HL-60/S4 treated with phorbol 12-myristate 13-acetate at 8.2 ng/mL for 4 days and 3 days (cell line): ENCODE measurements at regions not wholly inside any gene's neighbourhood (a gene's known extent, or its start where the extent isn't known, plus 50 kb on each side); places are given as distances from the start of the nearest gene placed in this dataset.

Source experiments
- in situ Hi-C: fragments of 300-500 bp; cut with MboI; formaldehyde crosslinking; loops from 2 replicates; pipeline ENCODE4 v1.15.0; 2022; ENCODE audit warnings: low sequenced_read_pairs

GRCh38 chr2:147560810-147561535 is 283.9 kb upstream of the ACVR2A start:
- in situ Hi-C loops = no loop called here

DNA sequence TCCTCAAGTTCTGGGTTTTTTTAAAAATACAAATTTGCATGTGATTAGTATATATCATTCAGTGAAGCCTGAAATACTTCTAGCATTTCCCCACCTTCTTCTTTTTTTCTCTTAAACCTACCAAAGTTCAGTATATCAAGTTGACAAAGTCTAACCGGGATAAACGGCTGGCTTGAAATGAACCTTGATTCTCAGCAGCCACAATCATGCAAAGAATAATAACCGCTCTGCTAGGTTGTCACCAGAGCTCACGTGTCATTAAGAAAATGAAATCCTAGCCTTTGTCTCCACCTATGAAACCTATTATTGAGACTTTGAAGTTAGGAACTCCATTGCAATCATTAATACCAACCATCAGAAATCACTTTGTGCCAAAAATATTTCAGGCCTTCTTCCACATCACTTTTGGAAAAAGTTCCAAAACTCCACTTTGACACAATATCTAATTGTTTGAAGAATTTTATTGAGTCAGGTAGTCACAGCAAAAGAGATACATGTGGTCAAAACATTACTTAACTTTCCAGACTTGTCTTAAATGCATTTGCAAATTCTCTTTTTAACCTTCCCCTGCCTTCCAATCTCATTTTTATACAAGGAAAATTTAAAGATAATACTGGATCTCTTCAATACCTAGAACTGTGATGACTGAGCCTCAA is 285.6 kb upstream of the ACVR2A start:
- in situ Hi-C loops = no loop called here

GRCh38 chr2:147558620-147559019 is 286.2 kb upstream of the ACVR2A start:
- in situ Hi-C loops = no loop called here

DNA sequence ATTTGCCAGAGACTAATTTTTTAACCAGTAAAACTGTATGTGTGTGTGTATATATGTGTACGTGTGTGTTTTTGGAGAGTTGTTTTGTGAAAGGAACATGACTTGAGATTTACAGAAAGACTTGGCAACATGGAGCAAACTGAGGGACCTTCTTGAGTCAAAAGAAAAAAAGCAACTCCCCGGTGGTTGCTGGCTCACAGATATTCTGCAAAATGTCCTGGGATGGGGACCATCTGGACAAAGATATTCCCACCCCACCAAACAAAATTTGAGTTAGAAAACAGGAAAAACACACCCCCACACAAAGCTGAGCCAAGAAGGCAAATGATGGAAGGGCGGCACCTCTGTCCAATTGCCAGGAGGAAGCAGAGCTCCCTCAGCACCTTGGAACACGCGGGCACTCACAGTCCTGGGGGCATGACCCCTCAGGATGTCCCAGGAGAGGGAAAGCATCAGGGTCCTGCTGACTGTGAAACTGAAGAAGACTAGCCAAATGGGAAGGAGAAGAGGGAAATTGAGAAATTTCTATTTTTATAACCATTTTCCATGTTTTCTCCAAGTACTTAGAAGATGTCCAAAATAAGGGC is 290.2 kb upstream of the ACVR2A start:
- in situ Hi-C loops = no loop called here

DNA sequence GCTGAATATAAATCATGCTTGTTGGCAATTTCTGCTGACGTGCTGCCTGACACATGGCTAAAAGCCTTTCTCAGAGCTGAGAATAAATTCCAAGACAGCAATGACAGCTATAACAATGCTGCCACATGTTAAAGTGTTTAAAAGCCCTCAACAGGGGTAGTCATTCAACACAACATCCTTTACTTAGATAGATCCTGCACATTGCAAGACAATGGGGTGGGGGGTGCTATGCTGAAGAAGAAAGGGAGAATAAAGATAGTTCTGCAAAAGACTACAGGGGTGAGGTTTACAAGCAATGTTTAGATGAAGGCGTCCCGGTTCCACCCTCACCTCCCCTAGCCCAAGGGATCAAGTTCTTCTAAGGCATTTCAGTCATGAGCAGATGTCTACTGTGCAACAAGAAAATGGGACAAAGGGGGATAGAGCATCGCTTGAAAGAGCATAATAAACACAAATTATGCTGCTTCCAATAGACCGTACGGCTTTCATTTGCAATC is 291.0 kb upstream of the ACVR2A start:
- in situ Hi-C loops = no loop called here

GRCh38 chr2:147550995-147551731 is 293.7 kb upstream of the ACVR2A start:
- in situ Hi-C loops = no loop called here

- in situ Hi-C loops = no loop called here
Measured at GRCh38 chr2:147549054-147549453, 295.8 kb upstream of the ACVR2A start.

DNA sequence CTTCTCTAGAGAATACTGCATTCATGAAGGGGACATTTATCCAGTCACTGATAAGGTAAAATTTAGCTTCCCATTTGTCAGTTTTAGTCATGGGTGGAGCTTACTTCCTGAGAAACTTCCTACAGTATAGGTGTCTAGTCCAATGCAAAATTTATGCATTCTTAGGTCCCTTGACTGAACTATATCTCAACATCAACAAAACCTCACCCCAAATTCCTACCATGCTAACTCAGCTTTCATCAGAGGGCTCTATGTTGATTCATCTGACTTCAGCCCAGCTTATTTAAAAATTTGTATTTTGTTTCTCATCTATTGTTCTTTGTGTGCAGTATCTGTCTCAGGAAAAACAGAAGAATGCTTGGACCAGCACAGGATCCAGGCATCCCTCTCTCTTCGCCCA is 296.4 kb upstream of the ACVR2A start:
- in situ Hi-C loops = no loop called here

DNA sequence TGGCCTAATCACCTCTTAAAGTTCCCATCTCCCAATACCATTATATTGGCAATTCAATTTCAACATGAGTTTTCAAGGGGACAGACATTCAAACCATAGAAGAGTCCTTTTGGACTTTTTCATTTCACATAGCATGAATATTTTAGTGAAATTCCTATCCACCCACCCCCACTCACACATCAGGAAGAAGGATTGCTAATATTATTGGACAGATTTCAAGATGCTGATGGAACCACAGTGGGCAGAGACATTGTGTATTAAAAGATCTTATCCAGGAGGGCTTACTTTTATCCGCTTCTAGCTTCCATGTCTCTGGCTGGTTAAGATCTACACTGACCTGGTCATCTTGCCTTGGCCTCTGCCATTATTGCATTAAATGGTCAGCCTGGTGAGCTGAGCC is 297.4 kb upstream of the ACVR2A start:
- in situ Hi-C loops = no loop called here

- in situ Hi-C loops = no loop called here
Measured at GRCh38 chr2:147546109-147546508, 298.7 kb upstream of the ACVR2A start.

GRCh38 chr2:147543056-147543455 is 301.8 kb upstream of the ACVR2A start:
- in situ Hi-C loops = no loop called here

- in situ Hi-C loops = no loop called here
Measured at GRCh38 chr2:147542351-147542750, 302.5 kb upstream of the ACVR2A start.

- in situ Hi-C loops = no loop called here
Measured at GRCh38 chr2:147541314-147541713, 303.5 kb upstream of the ACVR2A start.

DNA sequence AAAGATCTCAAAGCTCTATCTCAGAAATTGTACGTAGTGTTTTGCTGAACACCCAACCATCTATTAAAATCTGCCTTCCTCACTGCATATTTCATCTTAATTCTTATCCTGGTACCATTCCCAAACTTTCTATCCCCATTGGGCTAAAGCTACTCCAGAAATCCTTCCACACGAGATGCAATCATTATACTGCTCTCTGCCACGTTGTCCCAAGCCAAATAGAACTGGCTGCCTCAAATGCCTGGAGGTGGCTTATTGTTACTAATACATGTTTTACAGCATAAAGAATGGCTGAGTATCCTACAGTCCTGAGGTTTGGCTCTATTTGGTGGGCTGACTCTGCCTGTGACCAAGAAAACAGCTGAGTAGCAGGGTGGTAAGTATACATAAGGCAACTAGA is 306.0 kb upstream of the ACVR2A start:
- in situ Hi-C loops = no loop called here

- in situ Hi-C loops = no loop called here
Measured at GRCh38 chr2:147538088-147538487, 306.7 kb upstream of the ACVR2A start.

DNA sequence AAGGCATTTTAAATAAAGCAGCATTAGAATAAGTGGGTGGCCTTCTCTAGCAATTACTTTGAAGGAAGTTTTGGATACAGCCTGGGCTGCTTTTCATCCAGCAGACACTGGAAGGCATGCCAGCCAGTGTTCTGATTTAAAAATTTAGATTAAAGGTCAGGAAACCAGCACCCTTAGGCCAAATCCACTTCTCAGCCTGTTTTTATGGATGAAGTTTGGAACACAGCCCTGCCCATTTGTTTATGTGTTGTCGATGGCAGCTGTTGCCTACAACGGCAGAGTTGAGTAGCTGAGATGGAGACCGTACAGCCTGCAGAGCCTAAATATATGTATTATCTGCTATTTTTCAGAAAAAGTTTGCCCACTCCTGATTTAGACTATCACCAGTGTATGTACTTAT is 313.6 kb upstream of the ACVR2A start:
- in situ Hi-C loops = no loop called here

- in situ Hi-C loops = no loop called here
Measured at GRCh38 chr2:147530033-147530432, 314.8 kb upstream of the ACVR2A start.

DNA sequence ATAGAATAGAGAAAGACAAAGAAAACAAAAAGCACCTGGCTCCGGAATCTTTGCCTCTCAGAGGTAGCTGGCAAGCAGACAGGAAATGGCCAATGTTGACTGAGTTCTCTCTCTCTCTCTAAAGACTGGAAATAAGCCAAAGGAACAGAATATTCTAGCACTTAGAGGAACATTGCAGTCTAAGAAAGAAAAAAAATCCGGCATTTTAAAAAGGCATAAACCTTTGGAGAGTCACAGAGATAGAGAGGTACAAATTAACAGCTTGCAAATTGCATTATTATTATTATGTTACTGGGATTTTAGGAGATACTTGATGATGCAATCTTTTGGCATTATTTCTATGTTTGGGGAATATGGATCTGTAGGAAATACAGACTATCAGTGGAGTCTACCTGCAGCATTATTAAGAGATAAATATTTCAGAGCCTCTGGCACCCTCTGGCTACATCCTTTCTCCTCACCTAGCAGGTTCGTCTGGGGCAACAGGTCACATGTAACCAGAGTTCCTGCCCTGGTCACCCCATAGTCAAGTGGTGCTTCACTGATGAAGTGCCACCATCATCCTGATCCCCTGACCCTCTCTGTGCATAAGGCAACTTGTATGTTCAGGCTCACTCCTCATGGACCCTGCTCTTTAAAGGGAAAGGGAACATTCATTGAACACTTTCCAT is 318.9 kb upstream of the ACVR2A start:
- in situ Hi-C loops = no loop called here

DNA sequence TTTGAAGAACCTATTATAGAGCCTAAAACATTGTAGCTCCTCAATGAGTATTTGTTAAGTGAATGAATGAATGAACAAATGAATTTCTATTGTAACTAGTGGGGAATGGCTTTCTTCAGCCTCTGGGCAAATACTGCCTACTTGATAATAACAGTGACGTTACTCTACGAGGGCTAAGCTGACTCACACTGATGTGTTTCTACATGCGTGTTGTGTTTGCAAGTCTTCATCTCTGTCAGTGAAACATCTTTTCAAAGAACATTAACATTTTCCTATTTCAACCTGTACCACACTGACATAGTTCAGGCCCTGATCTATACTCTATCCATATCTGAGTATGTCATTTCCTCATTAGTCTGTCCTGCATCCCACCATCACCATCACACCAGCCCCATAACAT is 319.9 kb upstream of the ACVR2A start:
- in situ Hi-C loops = no loop called here

DNA sequence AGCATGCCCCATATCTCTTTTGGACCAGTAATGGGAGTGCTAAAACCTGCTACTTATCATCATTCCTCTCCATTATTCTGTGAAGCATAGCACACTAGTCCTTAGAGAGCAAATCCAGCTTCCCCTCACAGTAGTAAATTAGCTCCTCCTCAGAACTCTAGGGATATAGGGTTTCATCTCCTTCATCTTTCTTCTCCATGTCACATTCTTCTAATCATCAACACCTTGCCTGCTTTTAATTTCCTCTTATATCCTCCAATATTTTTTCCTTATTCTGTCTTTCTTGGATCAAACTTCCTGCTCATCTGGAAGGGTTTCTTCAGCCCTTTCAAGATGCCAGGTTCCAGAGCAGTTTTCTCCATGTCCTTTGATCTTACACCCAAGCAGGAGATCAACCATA is 321.4 kb upstream of the ACVR2A start:
- in situ Hi-C loops = no loop called here

DNA sequence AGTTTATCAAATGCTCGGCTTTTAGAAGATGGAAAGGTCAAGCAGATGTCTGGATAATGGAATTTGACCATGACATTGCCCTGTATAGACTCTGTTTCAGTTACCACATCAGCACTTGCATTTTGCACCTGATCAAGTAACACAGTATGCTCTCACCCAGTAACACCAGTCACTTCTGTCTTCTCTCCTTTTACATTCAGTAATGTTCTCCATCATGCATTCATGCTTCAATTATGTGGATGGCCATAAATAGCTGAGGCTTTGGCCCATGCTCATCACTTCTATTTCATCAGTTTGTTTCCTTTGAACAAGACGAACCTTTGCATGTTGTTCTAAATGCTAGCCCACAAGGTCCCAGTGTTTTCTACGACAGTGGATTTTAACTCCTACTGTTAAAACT is 322.9 kb upstream of the ACVR2A start:
- in situ Hi-C loops = no loop called here
